WTC11 (cell line): ENCODE measurements at regions not wholly inside any gene's neighbourhood (a gene's known extent, or its start where the extent isn't known, plus 50 kb on each side); places are given as distances from the start of the nearest gene placed in this dataset.

ENCODE experiments used
- ATAC-seq: fragments of 200-7000 bp; cut with Tn5 transposase; 2 replicates; pipeline ENCODE4 v1.10.0; 2021; ENCODE audit warnings: mild to moderate bottlenecking, moderate library complexity
- CTCF ChIA-PET: fragments of 300-600 bp; sonication (Branson Sonifier 250); formaldehyde crosslinking; loops from one replicate; lab custom pipeline; 2021; ENCODE audit warnings: antibody characterized with exemption; lab: Charles Lee
- POLR2A ChIA-PET: fragments of 350-600 bp; sonication (Branson Sonifier 250); formaldehyde crosslinking; loops from one replicate; lab custom pipeline; 2021; ENCODE audit warnings: antibody characterized with exemption; lab: Charles Lee
- DNase-seq: peaks from one replicate; pipeline ENCODE4 v3.0.0; 2021; ENCODE audit warnings: low spot score
- H3K27ac Mint-ChIP-seq: 2 replicates; pipeline ENCODE4 v1.8.0; 2021; ENCODE audit warnings: mixed read lengths
- H3K27me3 Mint-ChIP-seq: 2 replicates; pipeline ENCODE4 v1.8.0; 2021; ENCODE audit warnings: low read depth, mild to moderate bottlenecking, moderate library complexity, mixed read lengths
- H3K36me3 Mint-ChIP-seq: 2 replicates; pipeline ENCODE4 v1.8.0; 2021; ENCODE audit warnings: mixed read lengths
- H3K4me1 Mint-ChIP-seq: 2 replicates; pipeline ENCODE4 v1.8.0; 2022; ENCODE audit warnings: mixed read lengths
- H3K4me3 Mint-ChIP-seq: 2 replicates; pipeline ENCODE4 v1.8.0; 2021; ENCODE audit warnings: mild to moderate bottlenecking, moderate library complexity, mixed read lengths
- H3K9me3 Mint-ChIP-seq: 2 replicates; pipeline ENCODE4 v1.8.0; 2021; ENCODE audit warnings: mixed read lengths
- AR ChIP-seq: fragments of 250-450 bp; sonication (Bioruptor Pico); IDR thresholded peaks from 2 replicates; pipeline ENCODE4 v1.9.0; 2021; ENCODE audit warnings: mild to moderate bottlenecking
- ATF1 ChIP-seq: sonication (generic); formaldehyde crosslinking; IDR thresholded peaks from 2 replicates; pipeline ENCODE4 v1.8.1; 2023; ENCODE audit warnings: mild to moderate bottlenecking, moderate library complexity, missing genetic modification reagents
- CDX4 ChIP-seq: fragments of 250-450 bp; sonication (Bioruptor Pico); IDR thresholded peaks from 2 replicates; pipeline ENCODE4 v1.9.0; 2021; ENCODE audit warnings: moderate library complexity, mild to moderate bottlenecking, inconsistent platforms, borderline replicate concordance
- E2F5 ChIP-seq: sonication (generic); formaldehyde crosslinking; IDR thresholded peaks from 2 replicates; pipeline ENCODE4 v1.8.1; 2022; ENCODE audit warnings: mild to moderate bottlenecking, moderate library complexity, missing genetic modification reagents
- GRHL2 ChIP-seq: fragments of 250-450 bp; sonication (Bioruptor Pico); IDR thresholded peaks from 2 replicates; pipeline ENCODE4 v1.8.0; 2022; ENCODE audit warnings: mild to moderate bottlenecking, moderate library complexity; ENCODE audit not compliant: insufficient replicate concordance, severe bottlenecking
- HMGXB4 ChIP-seq: sonication (generic); formaldehyde crosslinking; IDR thresholded peaks from 2 replicates; pipeline ENCODE4 v1.8.1; 2023; ENCODE audit warnings: mild to moderate bottlenecking, moderate library complexity, missing genetic modification reagents
- NR3C1 ChIP-seq: sonication (generic); formaldehyde crosslinking; conservative IDR thresholded peaks from 2 replicates; pipeline ENCODE4 v1.8.1; 2023; ENCODE audit warnings: low read depth, mild to moderate bottlenecking, missing genetic modification reagents
- PREB ChIP-seq: sonication (generic); formaldehyde crosslinking; IDR thresholded peaks from 2 replicates; pipeline ENCODE4 v1.8.1; 2022; ENCODE audit warnings: mild to moderate bottlenecking, missing genetic modification reagents, moderate library complexity, borderline replicate concordance
- RELA ChIP-seq: sonication (generic); formaldehyde crosslinking; IDR thresholded peaks from 2 replicates; pipeline ENCODE4 v1.8.1; 2022; ENCODE audit warnings: missing genetic modification reagents, mild to moderate bottlenecking, borderline replicate concordance
- SOX15 ChIP-seq: fragments of 250-450 bp; sonication (Bioruptor Pico); IDR thresholded peaks from 2 replicates; pipeline ENCODE4 v1.9.0; 2021; ENCODE audit warnings: mild to moderate bottlenecking
- ZNF423 ChIP-seq: fragments of 250-450 bp; sonication (Bioruptor Pico); IDR thresholded peaks from 2 replicates; pipeline ENCODE4 v2.1.2; 2022; ENCODE audit warnings: mild to moderate bottlenecking, moderate library complexity
- ZNF532 ChIP-seq: fragments of 250-450 bp; sonication (Bioruptor Pico); IDR thresholded peaks from 2 replicates; pipeline ENCODE4 v1.9.0; 2021; ENCODE audit warnings: mild to moderate bottlenecking, borderline replicate concordance
- TF ChIP-seq, protein P1 (sequence below): sonication (generic); formaldehyde crosslinking; IDR thresholded peaks from 2 replicates; pipeline ENCODE4 v1.8.1; 2023; ENCODE audit warnings: mild to moderate bottlenecking, missing genetic modification reagents
- TF ChIP-seq, protein P2 (sequence below): fragments of 250-450 bp; sonication (Bioruptor Pico); conservative IDR thresholded peaks from 2 replicates; pipeline ENCODE4 v1.9.0; 2021; ENCODE audit warnings: mild to moderate bottlenecking
- TF ChIP-seq, protein P3 (sequence below): sonication (generic); formaldehyde crosslinking; IDR thresholded peaks from 2 replicates; pipeline ENCODE4 v1.8.0; 2023; ENCODE audit warnings: mild to moderate bottlenecking, missing genetic modification reagents

DNA sequence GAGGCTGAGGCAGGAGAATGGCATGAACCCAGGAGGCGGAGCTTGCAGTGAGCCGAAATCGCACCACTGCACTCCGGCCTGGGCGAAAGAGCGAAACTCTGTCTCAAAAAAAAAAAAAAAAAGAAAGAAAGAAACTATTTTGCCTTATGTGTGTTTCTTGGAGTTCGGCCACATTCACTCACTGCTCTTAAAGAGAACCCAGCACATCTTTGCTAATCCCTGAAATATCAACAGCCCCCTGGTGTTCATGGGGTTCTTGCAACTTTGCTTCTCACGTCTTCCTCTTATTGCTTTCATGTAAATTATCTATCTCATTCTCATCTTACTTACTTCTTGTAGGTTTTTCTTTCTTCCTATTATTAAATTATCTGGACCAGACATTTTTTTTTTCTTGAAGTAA is 126.3 kb upstream of the ASTN2 start:
- H3K4me3 Mint-ChIP-seq, result no peak overlapping the region
- H3K27me3 Mint-ChIP-seq, result no peaks in the 10 kb centered on the region; the same call in 1 of the 2 replicates
- no peak for TF ChIP-seq CDX4 (CRISPR knock-in tag)
- TF ChIP-seq, protein P1, sequence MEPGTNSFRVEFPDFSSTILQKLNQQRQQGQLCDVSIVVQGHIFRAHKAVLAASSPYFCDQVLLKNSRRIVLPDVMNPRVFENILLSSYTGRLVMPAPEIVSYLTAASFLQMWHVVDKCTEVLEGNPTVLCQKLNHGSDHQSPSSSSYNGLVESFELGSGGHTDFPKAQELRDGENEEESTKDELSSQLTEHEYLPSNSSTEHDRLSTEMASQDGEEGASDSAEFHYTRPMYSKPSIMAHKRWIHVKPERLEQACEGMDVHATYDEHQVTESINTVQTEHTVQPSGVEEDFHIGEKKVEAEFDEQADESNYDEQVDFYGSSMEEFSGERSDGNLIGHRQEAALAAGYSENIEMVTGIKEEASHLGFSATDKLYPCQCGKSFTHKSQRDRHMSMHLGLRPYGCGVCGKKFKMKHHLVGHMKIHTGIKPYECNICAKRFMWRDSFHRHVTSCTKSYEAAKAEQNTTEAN (CRISPR knock-in tag), result no peak
- no peak for TF ChIP-seq NR3C1
- no peak for TF ChIP-seq ATF1
- TF ChIP-seq HMGXB4 (CRISPR knock-in tag), result no peak
- TF ChIP-seq GRHL2 (CRISPR knock-in tag), result no peak
- no peak for TF ChIP-seq RELA (CRISPR knock-in tag)
- no peak for TF ChIP-seq SOX15 (CRISPR knock-in tag)
- no peak for TF ChIP-seq PREB
- TF ChIP-seq, protein P2, sequence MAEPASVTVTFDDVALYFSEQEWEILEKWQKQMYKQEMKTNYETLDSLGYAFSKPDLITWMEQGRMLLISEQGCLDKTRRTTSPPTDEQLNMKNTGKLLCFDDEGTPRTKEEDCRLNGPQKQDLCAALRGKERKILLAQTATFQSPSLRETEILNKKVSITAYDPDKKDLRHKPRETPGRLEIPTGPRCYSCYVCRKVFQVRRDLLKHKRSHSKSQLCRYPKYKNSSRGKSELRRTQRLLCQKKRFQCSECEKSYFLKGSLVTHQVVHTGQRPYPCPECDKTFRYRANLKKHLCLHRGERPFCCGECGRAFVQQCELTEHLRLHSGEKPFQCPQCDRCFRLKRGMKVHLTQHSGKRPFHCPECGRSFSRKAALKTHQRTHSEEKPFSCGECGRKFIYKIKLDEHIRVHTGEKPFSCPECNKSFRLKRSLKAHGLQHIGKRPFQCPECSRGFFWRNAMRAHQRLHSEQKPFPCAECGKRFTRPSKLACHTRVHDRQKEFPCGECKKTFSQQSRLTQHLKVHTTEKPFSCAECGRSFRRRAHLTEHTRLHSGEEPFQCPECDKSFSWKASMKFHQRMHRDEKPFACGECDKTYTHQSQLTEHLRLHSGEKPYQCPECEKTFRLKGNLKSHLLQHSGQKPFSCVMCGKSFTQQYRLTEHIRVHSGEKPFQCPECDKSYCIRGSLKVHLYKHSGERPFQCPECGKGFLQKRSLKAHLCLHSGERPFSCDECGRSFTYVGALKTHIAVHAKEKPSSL, result no peak
- TF ChIP-seq ZNF423 (CRISPR knock-in tag), result no peak
- TF ChIP-seq AR (CRISPR knock-in tag), result no peak
- TF ChIP-seq, protein P3, sequence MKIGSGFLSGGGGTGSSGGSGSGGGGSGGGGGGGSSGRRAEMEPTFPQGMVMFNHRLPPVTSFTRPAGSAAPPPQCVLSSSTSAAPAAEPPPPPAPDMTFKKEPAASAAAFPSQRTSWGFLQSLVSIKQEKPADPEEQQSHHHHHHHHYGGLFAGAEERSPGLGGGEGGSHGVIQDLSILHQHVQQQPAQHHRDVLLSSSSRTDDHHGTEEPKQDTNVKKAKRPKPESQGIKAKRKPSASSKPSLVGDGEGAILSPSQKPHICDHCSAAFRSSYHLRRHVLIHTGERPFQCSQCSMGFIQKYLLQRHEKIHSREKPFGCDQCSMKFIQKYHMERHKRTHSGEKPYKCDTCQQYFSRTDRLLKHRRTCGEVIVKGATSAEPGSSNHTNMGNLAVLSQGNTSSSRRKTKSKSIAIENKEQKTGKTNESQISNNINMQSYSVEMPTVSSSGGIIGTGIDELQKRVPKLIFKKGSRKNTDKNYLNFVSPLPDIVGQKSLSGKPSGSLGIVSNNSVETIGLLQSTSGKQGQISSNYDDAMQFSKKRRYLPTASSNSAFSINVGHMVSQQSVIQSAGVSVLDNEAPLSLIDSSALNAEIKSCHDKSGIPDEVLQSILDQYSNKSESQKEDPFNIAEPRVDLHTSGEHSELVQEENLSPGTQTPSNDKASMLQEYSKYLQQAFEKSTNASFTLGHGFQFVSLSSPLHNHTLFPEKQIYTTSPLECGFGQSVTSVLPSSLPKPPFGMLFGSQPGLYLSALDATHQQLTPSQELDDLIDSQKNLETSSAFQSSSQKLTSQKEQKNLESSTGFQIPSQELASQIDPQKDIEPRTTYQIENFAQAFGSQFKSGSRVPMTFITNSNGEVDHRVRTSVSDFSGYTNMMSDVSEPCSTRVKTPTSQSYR (CRISPR knock-in tag), result no peak
- TF ChIP-seq E2F5 (CRISPR knock-in tag), result no peak
- no peak for TF ChIP-seq ZNF532 (CRISPR knock-in tag)
- POLR2A ChIA-PET, result interaction anchor here (0.7 kb wide), 2 partner anchors 9 to 215 kb away, joined by 4 to 5 read pairs; no protein-coding TSS in a partner anchor
- no peaks in the 10 kb centered on the region for H3K36me3 Mint-ChIP-seq
- H3K27ac Mint-ChIP-seq, result no peak overlapping the region
- no peaks in the 10 kb centered on the region for H3K9me3 Mint-ChIP-seq
- ATAC-seq, result no peak
- H3K4me1 Mint-ChIP-seq, result peaks cover 22% of the 10 kb centered on the region
- CTCF ChIA-PET, result interaction anchor here (0.7 to 1.2 kb wide), 2 partner anchors 53 to 494 kb away, joined by 4 read pairs; no protein-coding TSS in a partner anchor
- DNase-seq, result no peak
